Activated T-cell treated with anti-CD3 and anti-CD28 coated beads, Interleukin-2, amount 50 U/mL, for 72 hours (primary cell): ENCODE measurements at regions not wholly inside any gene's neighbourhood (a gene's known extent, or its start where the extent isn't known, plus 50 kb on each side); places are given as distances from the start of the nearest gene placed in this dataset.

ENCODE experiments used
- ATAC-seq, 2 donors: fragments of 150-1000 bp; cut with Tn5 transposase; replicated peaks in 1 of 2; 2 replicates each; pipeline ENCODE4 v1.10.0; 2021; ENCODE audit warnings: moderate library complexity in 2 of 2, mild to moderate bottlenecking in 1 of 2
- DNase-seq, 2 donors: peaks; one replicate each; pipeline ENCODE4 v3.0.0; 2021 to 2022; ENCODE audit warnings: mixed read lengths in 1 of 2
- H3K27ac Mint-ChIP-seq: one replicate; pipeline ENCODE4 v1.8.0; 2022; ENCODE audit warnings: mild to moderate bottlenecking, moderate library complexity, mixed read lengths
- H3K27me3 Mint-ChIP-seq: one replicate; pipeline ENCODE4 v1.8.0; 2022; ENCODE audit warnings: low read depth, mixed read lengths
- H3K36me3 Mint-ChIP-seq, 2 donors: one replicate each; pipeline ENCODE4 v1.8.0; 2022; ENCODE audit warnings: mixed read lengths in 2 of 2, mild to moderate bottlenecking in 1 of 2; ENCODE audit not compliant: insufficient read depth in 2 of 2
- H3K4me1 Mint-ChIP-seq: one replicate; pipeline ENCODE4 v1.8.0; 2022; ENCODE audit warnings: low read depth, mixed read lengths
- H3K4me3 Mint-ChIP-seq, 2 donors: one replicate each; pipeline ENCODE4 v1.8.0; 2022; ENCODE audit warnings: mild to moderate bottlenecking in 2 of 2, mixed read lengths in 2 of 2, moderate library complexity in 2 of 2
- H3K9me3 Mint-ChIP-seq, 2 donors: one replicate each; pipeline ENCODE4 v1.8.0; 2022; ENCODE audit warnings: mixed read lengths in 2 of 2

DNA sequence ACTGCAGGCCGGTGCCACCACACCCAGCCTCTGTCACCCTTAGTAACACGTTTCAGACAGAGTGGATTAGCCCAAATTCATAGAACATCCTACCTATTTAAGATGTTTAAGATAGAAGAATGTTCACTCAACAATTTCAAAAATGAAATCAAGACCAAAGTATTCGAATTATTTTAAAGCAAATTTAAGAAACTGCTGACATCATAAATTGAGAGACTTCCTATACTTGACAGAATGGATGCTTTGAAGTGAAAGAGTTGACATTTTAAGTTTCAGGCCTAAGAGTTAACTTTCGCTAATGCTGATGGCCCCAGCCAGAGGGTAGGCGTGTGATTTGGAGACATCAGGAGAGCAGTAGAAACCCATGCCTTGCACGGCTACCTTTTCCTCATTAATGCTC lies 271.9 kb downstream of the SS18 start:
- no peaks in the 10 kb centered on the region for H3K36me3 Mint-ChIP-seq
- no peaks in the 10 kb centered on the region for H3K27me3 Mint-ChIP-seq
- DNase-seq = no peak

DNA sequence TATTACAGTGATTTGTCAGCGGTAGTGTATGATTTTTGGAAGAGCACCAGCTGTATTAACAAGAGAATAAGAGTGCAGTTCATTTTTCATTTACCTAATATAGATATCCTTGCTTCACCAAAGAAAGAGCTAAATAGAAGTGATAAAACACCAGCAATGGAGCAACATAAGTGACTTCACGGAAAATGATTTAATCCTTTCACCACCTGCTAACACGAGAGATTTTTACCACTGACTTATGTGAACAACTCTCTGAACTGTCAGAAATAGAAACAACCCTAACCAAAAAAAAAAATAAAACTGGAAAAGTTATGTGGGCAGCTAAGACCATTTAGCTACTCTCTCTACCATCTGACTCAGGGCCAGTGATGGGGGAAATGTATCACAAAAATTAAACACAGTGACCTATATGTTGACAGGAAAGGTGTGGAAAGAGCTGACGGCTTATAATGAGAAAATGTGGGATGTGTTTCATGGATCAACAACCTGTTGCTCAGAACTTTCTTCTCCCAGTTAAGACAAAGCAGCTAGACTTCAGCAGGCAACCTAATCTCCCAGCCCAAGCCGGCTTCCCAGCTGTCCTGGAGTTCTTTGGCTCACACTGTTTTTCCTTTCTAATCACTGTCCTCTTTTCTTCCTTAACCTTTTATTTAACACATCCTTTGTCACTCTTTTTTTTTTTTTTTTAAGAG lies 272.7 kb downstream of the SS18 start:
- H3K9me3 Mint-ChIP-seq = no peaks in the 10 kb centered on the region
- H3K27me3 Mint-ChIP-seq = no peaks in the 10 kb centered on the region
- DNase-seq = no peak
- H3K36me3 Mint-ChIP-seq = no peaks in the 10 kb centered on the region
- ATAC-seq = no peak
- no peak overlapping the region for H3K4me3 Mint-ChIP-seq
- H3K27ac Mint-ChIP-seq = no peak overlapping the region
- peaks cover 6% of the 10 kb centered on the region for H3K4me1 Mint-ChIP-seq

More for the DNA sequence above, 271.9 kb downstream of the SS18 start:
- no peak for ATAC-seq
- Mint-ChIP-seq H3K9me3 (no peaks in the 10 kb centered on the region), H3K4me1 (peaks cover 6% of the 10 kb centered on the region), H3K4me3 (no peak overlapping the region), H3K27ac (no peak overlapping the region)

GRCh38 chr18:25815659-25816058 lies 274.8 kb downstream of the SS18 start:
- no peak overlapping the region for H3K4me3 Mint-ChIP-seq
- no peaks in the 10 kb centered on the region for H3K9me3 Mint-ChIP-seq
- H3K27me3 Mint-ChIP-seq = no peaks in the 10 kb centered on the region
- ATAC-seq = no peak
- H3K27ac Mint-ChIP-seq = no peak overlapping the region
- H3K36me3 Mint-ChIP-seq = no peaks in the 10 kb centered on the region
- H3K4me1 Mint-ChIP-seq = peaks cover 6% of the 10 kb centered on the region
- DNase-seq = no peak

GRCh38 chr18:25814841-25815458 lies 275.5 kb downstream of the SS18 start:
- peak; percentile 34 to 73 for ATAC-seq
- Mint-ChIP-seq H3K9me3 (no peaks in the 10 kb centered on the region), H3K36me3 (no peaks in the 10 kb centered on the region), H3K27ac (peak overlapping the region; percentile 20), H3K4me3 (peak overlapping the region in 1 of 2 donors; percentile 34), H3K27me3 (no peaks in the 10 kb centered on the region), H3K4me1 (peaks cover 6% of the 10 kb centered on the region)
- no peak for DNase-seq

DNA sequence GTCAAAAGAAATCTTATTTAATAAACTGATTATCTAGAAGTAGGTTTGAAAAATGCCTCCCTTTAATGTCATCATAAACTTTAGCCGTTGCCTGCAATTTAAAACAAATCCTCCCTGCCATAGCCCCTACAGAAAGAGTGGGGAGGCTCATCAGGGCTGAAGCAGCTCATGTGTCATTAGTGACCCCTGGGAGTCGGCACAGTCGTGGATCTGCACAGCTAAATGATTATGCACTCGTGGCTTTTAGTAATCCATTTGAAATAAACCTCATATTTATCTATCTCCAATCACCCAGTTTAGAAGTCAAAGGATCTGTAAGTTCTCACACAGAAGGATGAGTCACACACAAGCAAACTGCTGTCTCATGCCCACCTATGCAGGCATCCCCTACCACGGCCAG lies 277.3 kb downstream of the SS18 start:
- peaks cover 6% of the 10 kb centered on the region for H3K4me1 Mint-ChIP-seq
- no peaks in the 10 kb centered on the region for H3K36me3 Mint-ChIP-seq
- H3K27ac Mint-ChIP-seq = no peak overlapping the region
- no peak overlapping the region for H3K4me3 Mint-ChIP-seq
- H3K27me3 Mint-ChIP-seq = no peaks in the 10 kb centered on the region
- no peak for DNase-seq
- no peak for ATAC-seq
- no peaks in the 10 kb centered on the region for H3K9me3 Mint-ChIP-seq

DNA sequence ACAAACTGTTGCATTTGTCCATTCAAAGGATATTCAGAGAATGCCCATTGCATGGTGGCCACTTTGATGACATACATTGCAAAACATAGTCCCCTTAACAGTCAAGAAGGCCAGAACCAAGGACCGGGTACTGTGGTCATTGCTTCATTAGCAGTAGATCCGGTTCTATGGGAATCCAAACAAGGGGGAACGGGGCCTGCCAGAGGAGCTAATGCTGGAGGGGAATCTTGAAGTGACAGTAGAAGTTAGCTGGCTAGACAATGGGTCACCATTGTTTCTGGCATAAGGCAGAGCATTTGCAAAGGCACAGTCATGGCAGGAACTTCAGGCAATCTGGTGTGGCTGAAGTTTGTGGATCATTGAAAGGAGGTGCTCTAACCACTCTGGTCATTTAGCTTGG lies 279.7 kb downstream of the SS18 start:
- no peak for ATAC-seq

DNA sequence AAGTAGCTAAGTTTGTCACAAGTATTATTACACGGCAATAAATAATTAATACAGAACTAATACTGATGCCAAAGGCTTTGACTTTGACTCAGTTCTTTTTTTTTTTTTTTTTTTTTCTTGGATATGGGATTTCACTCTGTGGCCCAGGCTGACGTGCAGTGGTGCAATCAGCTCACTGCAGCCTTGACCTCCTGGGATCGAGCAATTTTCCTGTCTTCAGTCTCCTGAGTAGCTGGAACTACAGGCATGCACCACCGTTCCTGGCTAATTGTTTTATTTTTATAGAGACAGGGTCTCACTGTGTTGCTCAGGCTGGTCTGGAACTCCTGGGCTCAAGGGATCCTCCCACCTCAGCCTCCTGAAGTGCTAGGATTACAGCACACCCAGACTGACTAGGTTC lies 284.5 kb downstream of the SS18 start:
- Mint-ChIP-seq H3K36me3 (no peaks in the 10 kb centered on the region), H3K27ac (no peak overlapping the region), H3K9me3 (no peaks in the 10 kb centered on the region), H3K4me1 (no peaks in the 10 kb centered on the region), H3K27me3 (peaks cover 12% of the 10 kb centered on the region), H3K4me3 (no peak overlapping the region)
- DNase-seq = no peak
- ATAC-seq = no peak

More for the DNA sequence above, 279.7 kb downstream of the SS18 start:
- H3K4me3 Mint-ChIP-seq = no peak overlapping the region
- no peaks in the 10 kb centered on the region for H3K9me3 Mint-ChIP-seq
- peaks cover 6% of the 10 kb centered on the region for H3K4me1 Mint-ChIP-seq
- no peaks in the 10 kb centered on the region for H3K36me3 Mint-ChIP-seq
- no peak overlapping the region for H3K27ac Mint-ChIP-seq
- no peak for DNase-seq
- H3K27me3 Mint-ChIP-seq = peaks cover 5% of the 10 kb centered on the region

DNA sequence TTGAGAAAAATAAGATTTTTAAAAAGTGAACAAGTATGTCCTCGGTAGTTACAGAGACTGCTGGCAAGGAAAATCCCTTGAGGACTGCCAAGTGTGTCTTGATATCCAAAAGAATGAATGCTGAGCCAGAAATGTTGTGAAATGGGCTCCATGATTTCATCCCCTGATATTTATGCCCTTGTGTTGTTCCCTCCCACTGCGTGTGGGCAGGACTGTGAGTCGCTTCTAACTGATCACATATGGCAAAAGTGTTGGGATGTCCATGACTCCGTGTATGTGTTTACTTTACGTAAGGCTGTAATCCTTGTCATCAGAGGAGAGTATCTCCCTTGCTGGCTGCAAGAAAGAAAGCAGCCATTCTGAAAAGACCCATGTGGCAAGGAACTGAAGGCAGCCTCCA lies 285.1 kb downstream of the SS18 start:
- Mint-ChIP-seq H3K27ac (no peak overlapping the region), H3K36me3 (no peaks in the 10 kb centered on the region), H3K9me3 (peaks cover 2% of the 10 kb centered on the region in 2 donors), H3K4me1 (no peaks in the 10 kb centered on the region), H3K4me3 (no peak overlapping the region), H3K27me3 (peaks cover 12% of the 10 kb centered on the region)
- DNase-seq (no peak), ATAC-seq (no peak)

DNA sequence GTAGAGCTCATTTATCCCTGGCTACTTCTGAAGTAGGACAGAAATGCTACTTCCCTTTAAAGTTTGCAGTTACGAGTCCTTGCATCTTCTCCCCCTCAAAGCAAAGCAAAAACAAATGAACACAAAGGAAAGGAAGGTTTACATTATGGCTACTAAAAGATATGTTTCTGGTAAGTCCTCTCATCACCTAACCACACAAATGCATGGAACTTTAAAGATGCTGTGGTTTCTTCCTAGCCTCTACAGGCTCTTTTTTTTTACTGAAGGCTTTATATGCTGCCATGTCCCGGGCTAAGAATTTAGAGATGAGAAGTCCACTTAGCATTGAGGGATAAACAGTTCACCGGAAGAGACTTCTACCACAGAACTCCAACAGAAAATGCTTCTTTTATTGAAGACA lies 291.2 kb downstream of the SS18 start:
- no peak overlapping the region for H3K27ac Mint-ChIP-seq
- no peak for DNase-seq
- no peaks in the 10 kb centered on the region for H3K36me3 Mint-ChIP-seq
- no peak for ATAC-seq
- H3K4me3 Mint-ChIP-seq = no peak overlapping the region
- H3K9me3 Mint-ChIP-seq = peaks cover 2% of the 10 kb centered on the region in 2 donors
- H3K27me3 Mint-ChIP-seq = peaks cover 7% of the 10 kb centered on the region
- no peaks in the 10 kb centered on the region for H3K4me1 Mint-ChIP-seq

- Mint-ChIP-seq H3K4me3 (no peak overlapping the region), H3K4me1 (no peaks in the 10 kb centered on the region), H3K36me3 (no peaks in the 10 kb centered on the region), H3K27ac (no peak overlapping the region), H3K27me3 (peaks cover 7% of the 10 kb centered on the region), H3K9me3 (peaks cover 2% of the 10 kb centered on the region in 2 donors)
- ATAC-seq (no peak), DNase-seq (no peak)
Observed at GRCh38 chr18:25798046-25798445, 292.4 kb downstream of the SS18 start.

- Mint-ChIP-seq H3K9me3 (peaks cover 2 to 3% of the 10 kb centered on the region in 2 donors), H3K36me3 (no peaks in the 10 kb centered on the region), H3K27me3 (no peaks in the 10 kb centered on the region), H3K4me3 (no peak overlapping the region), H3K27ac (no peak overlapping the region), H3K4me1 (no peaks in the 10 kb centered on the region)
- ATAC-seq (no peak), DNase-seq (no peak)
Observed at GRCh38 chr18:25795213-25795612, 295.2 kb downstream of the SS18 start.

DNA sequence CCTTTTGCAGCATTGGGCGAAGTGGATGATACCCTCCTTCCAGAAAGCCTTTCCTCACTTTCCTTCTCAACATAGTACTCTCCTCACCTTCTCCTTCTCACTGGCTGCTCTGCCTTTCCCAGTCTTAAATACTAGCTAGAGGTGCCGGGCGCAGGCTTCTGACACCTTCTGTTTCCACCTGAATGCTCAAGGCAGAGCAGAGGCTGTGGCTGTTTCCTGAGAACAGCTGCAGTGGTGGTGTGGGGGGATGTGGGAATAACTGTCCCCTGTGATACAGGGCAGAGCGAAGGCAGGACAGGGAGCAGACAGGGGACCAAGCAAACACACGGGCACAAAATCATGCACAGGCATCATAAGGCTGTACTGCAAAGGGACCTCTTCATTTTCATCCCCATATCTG lies 303.1 kb downstream of the SS18 start:
- peaks cover 3 to 6% of the 10 kb centered on the region in 2 donors for H3K9me3 Mint-ChIP-seq
- ATAC-seq (no peak), DNase-seq (no peak)

DNA sequence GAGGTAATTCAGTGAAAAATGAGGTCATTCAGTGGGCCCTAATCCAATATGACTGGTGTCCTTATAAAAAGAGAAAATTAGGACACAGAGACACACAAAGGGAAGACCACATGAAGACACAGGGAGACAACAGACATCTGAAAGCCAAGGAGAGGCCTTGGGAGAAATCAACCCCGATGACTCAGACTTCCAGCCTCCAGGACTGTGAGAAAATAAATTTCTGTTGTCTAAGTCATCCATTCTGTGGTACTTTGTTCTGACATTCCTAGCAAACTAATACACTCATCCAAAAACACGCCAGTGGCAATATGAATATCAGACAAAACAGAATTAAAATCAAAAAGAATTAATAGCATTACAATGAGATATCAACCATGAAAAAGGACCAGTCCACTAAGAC lies 303.7 kb downstream of the SS18 start:
- H3K4me1 Mint-ChIP-seq = no peaks in the 10 kb centered on the region

More for the DNA sequence above, 303.1 kb downstream of the SS18 start:
- Mint-ChIP-seq H3K27me3 (no peaks in the 10 kb centered on the region), H3K4me1 (no peaks in the 10 kb centered on the region), H3K36me3 (no peaks in the 10 kb centered on the region), H3K27ac (no peak overlapping the region), H3K4me3 (no peak overlapping the region)

DNA sequence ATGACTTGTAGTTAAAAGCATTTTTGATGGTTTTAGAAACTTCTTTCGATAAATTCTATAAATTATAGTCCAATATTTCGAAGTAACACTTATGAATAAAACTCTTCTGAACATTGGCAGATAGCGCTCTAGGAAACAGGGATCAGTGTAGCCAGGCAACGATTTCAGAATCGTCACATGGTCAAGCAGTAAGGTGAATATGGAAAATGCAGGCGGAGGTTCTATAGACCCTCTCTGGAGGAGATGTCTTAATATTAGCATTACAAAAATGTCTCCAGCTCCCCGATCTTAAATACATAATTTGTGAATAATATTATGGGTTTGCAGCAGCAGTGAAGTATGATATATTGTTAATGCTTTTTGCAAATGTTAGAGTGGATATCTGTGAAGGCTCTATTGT lies 310.3 kb downstream of the SS18 start:
- Mint-ChIP-seq H3K9me3 (peaks cover 0 to 2% of the 10 kb centered on the region in 2 donors), H3K36me3 (no peaks in the 10 kb centered on the region), H3K4me3 (no peak overlapping the region), H3K27ac (no peak overlapping the region), H3K4me1 (no peaks in the 10 kb centered on the region), H3K27me3 (no peaks in the 10 kb centered on the region)
- no peak for DNase-seq
- no peak for ATAC-seq

More for the DNA sequence above, 303.7 kb downstream of the SS18 start:
- H3K4me3 Mint-ChIP-seq = no peak overlapping the region
- ATAC-seq = no peak
- no peaks in the 10 kb centered on the region for H3K27me3 Mint-ChIP-seq
- peaks cover 3 to 6% of the 10 kb centered on the region in 2 donors for H3K9me3 Mint-ChIP-seq
- no peaks in the 10 kb centered on the region for H3K36me3 Mint-ChIP-seq
- no peak overlapping the region for H3K27ac Mint-ChIP-seq
- DNase-seq = no peak
